ENCODE measurements at regions not wholly inside any gene's neighbourhood (a gene's known extent, or its start where the extent isn't known, plus 50 kb on each side); places are given as distances from the start of the nearest gene placed in this dataset.
"Not testable (repeated sequence)": the region's sequence is repeated elsewhere in the genome, so short reads cannot be mapped to it uniquely, and the experiment has no call there.

DNA sequence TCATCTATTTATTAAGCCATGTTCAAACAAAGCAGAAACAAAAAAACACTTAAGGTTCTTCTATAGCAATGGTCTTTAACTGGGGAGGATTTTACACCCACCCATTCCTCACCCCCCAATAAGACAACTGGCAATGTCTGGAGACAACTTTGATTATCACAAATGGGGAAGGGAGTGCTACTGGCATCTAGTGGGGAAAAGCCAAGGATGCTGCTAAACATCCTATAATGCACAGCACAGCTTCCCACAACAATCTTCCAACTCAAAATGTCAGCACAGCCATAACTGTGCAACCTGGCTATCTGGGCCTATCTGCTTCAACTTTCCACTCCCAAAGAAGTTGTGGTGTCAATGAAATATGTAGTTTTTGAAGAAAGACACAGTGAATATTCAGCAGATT, 1044.4 kb downstream of the CDH8 start:
- Histone ChIP-seq H3K4me3 (ENCODE audit: insufficient read depth, low read depth, low read length) (no peak overlapping the region), H3K27me3 (ENCODE audit: control insufficient read depth, insufficient read depth, low read length, poor library complexity, severe bottlenecking) (no peaks in the 10 kb centered on the region), H3K36me3 (ENCODE audit: control insufficient read depth, insufficient read depth, low read length) (no peaks in the 10 kb centered on the region), H3K27ac (ENCODE audit: insufficient read depth, low read depth, low read length, poor library complexity, severe bottlenecking) (no peak overlapping the region), H3K4me1 (ENCODE audit: control insufficient read depth, insufficient read depth, low read length) (no peaks in the 10 kb centered on the region), H3K9me3 (ENCODE audit: control insufficient read depth, low read length) (no peaks in the 10 kb centered on the region)

DNA sequence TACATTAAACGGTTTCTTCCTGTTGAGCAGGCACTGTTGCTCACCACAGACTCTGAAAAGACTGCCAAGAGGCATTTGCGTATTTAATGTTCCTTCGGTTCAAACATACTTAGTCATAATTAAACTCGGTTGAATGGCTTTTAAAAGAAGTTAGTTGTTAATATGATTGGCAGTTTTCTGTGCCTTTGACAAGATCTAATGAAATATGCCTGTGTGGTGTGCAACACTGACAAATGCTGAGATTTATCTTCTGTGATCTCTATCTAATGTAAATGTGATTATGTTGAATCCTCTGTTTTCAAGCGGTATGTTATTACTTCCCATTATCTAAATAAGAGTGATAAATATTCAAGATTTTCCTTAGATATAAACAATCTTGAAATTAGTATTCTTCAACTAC, 1046.6 kb downstream of the CDH8 start:
- H3K9me3 ChIP-seq (ENCODE audit: control insufficient read depth, low read length), result no peaks in the 10 kb centered on the region
- H3K27ac ChIP-seq (ENCODE audit: insufficient read depth, low read depth, low read length, poor library complexity, severe bottlenecking), result no peak overlapping the region
- WGBS, 2 experiments, result 62 to 70% methylated on average over 4 of the region's 5 CpGs
- H3K27me3 ChIP-seq (ENCODE audit: control insufficient read depth, insufficient read depth, low read length, poor library complexity, severe bottlenecking), result no peaks in the 10 kb centered on the region
- no peak overlapping the region for H3K4me3 ChIP-seq (ENCODE audit: insufficient read depth, low read depth, low read length)
- H3K36me3 ChIP-seq (ENCODE audit: control insufficient read depth, insufficient read depth, low read length), result no peaks in the 10 kb centered on the region
- H3K4me1 ChIP-seq (ENCODE audit: control insufficient read depth, insufficient read depth, low read length), result no peaks in the 10 kb centered on the region

DNA sequence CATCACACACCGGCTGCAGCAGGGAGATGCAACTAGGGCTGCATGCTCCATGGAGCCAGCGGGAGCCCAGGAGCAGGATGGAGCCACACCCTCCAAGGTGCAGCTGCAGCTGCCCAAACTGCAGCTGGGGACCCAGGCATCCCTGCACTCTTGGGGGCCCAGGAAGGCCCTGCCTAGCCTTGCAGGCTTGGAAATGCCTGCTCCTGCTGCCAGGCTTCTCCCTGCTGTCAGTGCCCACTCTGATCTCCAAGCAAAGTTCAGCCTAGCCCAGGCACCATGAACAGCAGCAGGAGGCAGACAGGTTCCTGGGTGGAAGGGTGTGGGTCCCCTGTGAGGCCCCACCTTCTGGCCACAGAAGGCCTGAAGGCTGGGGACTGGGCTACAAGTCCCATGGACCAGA, 1057.1 kb downstream of the CDH8 start:
- H3K9me3 ChIP-seq (ENCODE audit: control insufficient read depth, low read length), result no peaks in the 10 kb centered on the region
- no peaks in the 10 kb centered on the region for H3K4me1 ChIP-seq (ENCODE audit: control insufficient read depth, insufficient read depth, low read length)
- H3K4me3 ChIP-seq (ENCODE audit: insufficient read depth, low read depth, low read length), result no peak overlapping the region
- H3K27ac ChIP-seq (ENCODE audit: insufficient read depth, low read depth, low read length, poor library complexity, severe bottlenecking), result no peak overlapping the region
- no peaks in the 10 kb centered on the region for H3K27me3 ChIP-seq (ENCODE audit: control insufficient read depth, insufficient read depth, low read length, poor library complexity, severe bottlenecking)
- 94% methylated on average over 2 of the region's 2 CpGs for WGBS, 2 experiments
- H3K36me3 ChIP-seq (ENCODE audit: control insufficient read depth, insufficient read depth, low read length), result no peaks in the 10 kb centered on the region

DNA sequence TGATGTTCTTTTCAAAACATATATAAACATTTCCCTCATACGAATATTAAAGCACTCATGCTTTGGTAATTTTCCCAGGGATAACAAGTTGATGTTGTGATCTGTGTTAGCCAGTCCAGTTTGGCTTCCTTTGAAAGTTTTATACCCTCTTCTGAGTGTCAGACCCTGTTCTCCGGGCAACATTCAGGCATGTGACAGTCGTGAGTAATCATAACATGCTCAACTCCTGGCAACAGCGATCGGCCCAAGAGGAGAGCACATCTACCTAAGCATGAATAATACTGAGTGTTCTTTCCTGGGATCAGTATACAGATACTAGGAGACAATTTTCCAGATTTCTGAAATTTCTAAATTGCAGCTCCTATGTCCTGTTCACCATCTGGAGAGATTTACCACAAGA, 1086.4 kb downstream of the CDH8 start:
- H3K27ac ChIP-seq (ENCODE audit: insufficient read depth, low read depth, low read length, poor library complexity, severe bottlenecking), result no peak overlapping the region
- H3K4me1 ChIP-seq (ENCODE audit: control insufficient read depth, insufficient read depth, low read length), result no peaks in the 10 kb centered on the region
- no peaks in the 10 kb centered on the region for H3K9me3 ChIP-seq (ENCODE audit: control insufficient read depth, low read length)
- no peaks in the 10 kb centered on the region for H3K27me3 ChIP-seq (ENCODE audit: control insufficient read depth, insufficient read depth, low read length, poor library complexity, severe bottlenecking)
- no peaks in the 10 kb centered on the region for H3K36me3 ChIP-seq (ENCODE audit: control insufficient read depth, insufficient read depth, low read length)
- H3K4me3 ChIP-seq (ENCODE audit: insufficient read depth, low read depth, low read length), result no peak overlapping the region
- 71 to 91% methylated on average over 4 to 5 of the region's 5 CpGs for WGBS, 2 experiments

DNA sequence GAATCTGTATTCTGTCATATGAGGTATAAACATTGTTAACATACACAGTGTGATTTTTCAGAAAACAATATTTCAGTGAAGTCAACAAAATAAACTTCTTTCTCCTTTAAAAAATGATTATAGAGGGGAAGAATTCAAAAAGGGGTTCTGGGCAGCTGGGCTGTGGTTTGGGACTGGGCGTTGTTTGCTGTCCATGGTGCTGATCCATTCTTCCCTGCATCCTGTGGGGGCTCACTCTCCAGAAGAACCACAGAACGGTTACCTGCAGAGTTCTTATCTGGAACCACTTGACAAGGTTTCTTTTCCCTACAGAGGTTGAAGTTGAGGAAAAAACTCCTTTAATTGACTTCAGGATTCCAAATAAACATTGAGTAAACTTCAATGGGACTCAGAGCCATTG, 1091.0 kb downstream of the CDH8 start:
- WGBS, 2 experiments, result 15 to 25% methylated on average over 1 to 2 of the region's 2 CpGs
- Histone ChIP-seq H3K27me3 (ENCODE audit: control insufficient read depth, insufficient read depth, low read length, poor library complexity, severe bottlenecking) (no peaks in the 10 kb centered on the region), H3K36me3 (ENCODE audit: control insufficient read depth, insufficient read depth, low read length) (no peaks in the 10 kb centered on the region), H3K4me3 (ENCODE audit: insufficient read depth, low read depth, low read length) (no peak overlapping the region), H3K4me1 (ENCODE audit: control insufficient read depth, insufficient read depth, low read length) (no peaks in the 10 kb centered on the region), H3K27ac (ENCODE audit: insufficient read depth, low read depth, low read length, poor library complexity, severe bottlenecking) (no peak overlapping the region), H3K9me3 (ENCODE audit: control insufficient read depth, low read length) (no peaks in the 10 kb centered on the region)

DNA sequence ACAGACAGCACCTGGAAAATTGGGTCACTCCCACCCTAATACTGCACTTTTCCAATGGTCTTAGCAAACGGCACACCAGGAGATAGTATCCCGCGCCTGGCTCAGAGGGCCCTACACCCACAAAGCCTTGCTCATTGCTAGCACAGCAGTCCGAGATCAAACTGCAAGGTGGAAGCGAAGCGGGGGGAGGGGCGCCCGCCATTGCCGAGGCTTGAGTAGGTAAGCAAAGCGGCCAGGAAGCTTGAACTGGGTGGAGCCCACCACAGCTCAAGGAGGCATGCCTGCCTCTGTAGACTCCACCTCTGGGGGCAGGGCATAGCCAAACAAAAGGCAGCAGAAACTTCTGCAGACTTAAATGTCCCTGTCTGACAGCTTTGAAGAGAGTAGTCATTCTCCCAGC, 1100.0 kb downstream of the CDH8 start:
- H3K27ac ChIP-seq (ENCODE audit: insufficient read depth, low read depth, low read length, poor library complexity, severe bottlenecking); H3K36me3 ChIP-seq (ENCODE audit: control insufficient read depth, insufficient read depth, low read length); H3K4me1 ChIP-seq (ENCODE audit: control insufficient read depth, insufficient read depth, low read length); H3K27me3 ChIP-seq (ENCODE audit: control insufficient read depth, insufficient read depth, low read length, poor library complexity, severe bottlenecking); H3K4me3 ChIP-seq (ENCODE audit: insufficient read depth, low read depth, low read length); H3K9me3 ChIP-seq (ENCODE audit: control insufficient read depth, low read length): not testable (repeated sequence)
- 92 to 93% methylated on average over 10 of the region's 10 CpGs for WGBS, 2 experiments

DNA sequence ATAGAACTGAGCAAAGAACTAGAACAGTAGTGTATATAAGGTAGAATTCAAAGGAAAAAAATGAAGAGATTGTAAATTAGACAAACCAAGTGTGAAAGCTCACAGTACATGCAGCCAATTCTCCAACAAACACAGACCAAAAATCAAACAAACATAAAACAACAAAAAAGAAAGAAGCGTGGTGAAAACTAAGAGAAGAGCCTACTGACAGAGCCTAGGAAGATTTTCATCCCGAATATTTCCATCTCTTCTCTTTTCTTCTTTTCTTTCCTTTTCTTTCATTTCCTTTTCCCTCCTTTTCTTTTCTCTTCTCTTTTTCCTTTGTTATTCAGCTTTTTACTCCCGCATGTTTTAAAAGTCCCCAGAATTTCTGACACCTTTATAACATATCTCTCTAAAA, 1103.6 kb downstream of the CDH8 start:
- Histone ChIP-seq H3K4me1 (ENCODE audit: control insufficient read depth, insufficient read depth, low read length) (no peaks in the 10 kb centered on the region), H3K27ac (ENCODE audit: insufficient read depth, low read depth, low read length, poor library complexity, severe bottlenecking) (no peak overlapping the region), H3K9me3 (ENCODE audit: control insufficient read depth, low read length) (no peaks in the 10 kb centered on the region), H3K4me3 (ENCODE audit: insufficient read depth, low read depth, low read length) (no peak overlapping the region), H3K36me3 (ENCODE audit: control insufficient read depth, insufficient read depth, low read length) (no peaks in the 10 kb centered on the region), H3K27me3 (ENCODE audit: control insufficient read depth, insufficient read depth, low read length, poor library complexity, severe bottlenecking) (no peaks in the 10 kb centered on the region)
- WGBS, 2 experiments, result 90 to 93% methylated on average over 2 to 3 of the region's 3 CpGs

DNA sequence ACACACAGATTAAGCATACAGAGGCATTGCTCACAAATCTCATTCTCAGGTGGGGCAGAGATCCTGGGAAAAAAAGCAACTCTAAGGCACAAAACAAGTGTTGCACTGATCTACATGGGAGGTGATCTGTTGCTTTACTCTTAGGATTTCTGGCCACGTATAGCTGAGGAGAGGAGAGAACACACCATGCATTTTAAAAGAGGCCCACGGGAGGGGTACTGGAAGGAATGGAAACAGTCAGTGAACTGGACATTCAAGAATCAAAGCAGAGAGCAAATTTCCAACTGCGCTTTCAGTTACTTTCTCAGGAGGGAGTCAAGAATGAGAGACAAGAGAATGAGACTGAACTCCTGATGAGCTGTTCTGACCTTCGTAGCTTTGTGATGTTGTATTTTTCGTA, 1105.9 kb downstream of the CDH8 start:
- Histone ChIP-seq H3K4me1 (ENCODE audit: control insufficient read depth, insufficient read depth, low read length) (no peaks in the 10 kb centered on the region), H3K4me3 (ENCODE audit: insufficient read depth, low read depth, low read length) (no peak overlapping the region), H3K27me3 (ENCODE audit: control insufficient read depth, insufficient read depth, low read length, poor library complexity, severe bottlenecking) (no peaks in the 10 kb centered on the region), H3K9me3 (ENCODE audit: control insufficient read depth, low read length) (no peaks in the 10 kb centered on the region), H3K27ac (ENCODE audit: insufficient read depth, low read depth, low read length, poor library complexity, severe bottlenecking) (no peak overlapping the region), H3K36me3 (ENCODE audit: control insufficient read depth, insufficient read depth, low read length) (no peaks in the 10 kb centered on the region)
- 91 to 93% methylated on average over 5 of the region's 5 CpGs for WGBS, 2 experiments

DNA sequence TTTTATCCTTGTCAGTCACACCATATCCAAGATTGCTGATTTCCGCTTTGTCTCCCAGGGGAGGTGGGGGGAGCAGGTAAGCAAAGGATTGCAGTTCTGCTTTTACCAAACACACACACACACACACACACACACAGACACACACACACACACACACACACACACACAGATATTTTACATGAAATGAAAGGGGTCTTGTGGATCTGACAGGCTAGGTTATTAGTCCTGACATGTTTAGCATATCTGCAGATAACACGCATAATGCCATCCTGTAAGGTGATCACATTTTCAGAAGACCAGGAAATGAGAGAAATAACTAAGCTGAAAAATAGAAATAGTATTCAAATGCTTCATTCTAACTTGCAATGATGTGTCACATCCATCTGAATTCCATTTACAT, 1113.3 kb downstream of the CDH8 start:
- no peaks in the 10 kb centered on the region for H3K36me3 ChIP-seq (ENCODE audit: control insufficient read depth, insufficient read depth, low read length)
- no peaks in the 10 kb centered on the region for H3K4me1 ChIP-seq (ENCODE audit: control insufficient read depth, insufficient read depth, low read length)
- no peaks in the 10 kb centered on the region for H3K9me3 ChIP-seq (ENCODE audit: control insufficient read depth, low read length)
- no peak overlapping the region for H3K4me3 ChIP-seq (ENCODE audit: insufficient read depth, low read depth, low read length)
- no peak overlapping the region for H3K27ac ChIP-seq (ENCODE audit: insufficient read depth, low read depth, low read length, poor library complexity, severe bottlenecking)
- WGBS, 2 experiments, result 94 to 100% methylated on average over 1 of the region's 2 CpGs
- H3K27me3 ChIP-seq (ENCODE audit: control insufficient read depth, insufficient read depth, low read length, poor library complexity, severe bottlenecking), result no peaks in the 10 kb centered on the region

DNA sequence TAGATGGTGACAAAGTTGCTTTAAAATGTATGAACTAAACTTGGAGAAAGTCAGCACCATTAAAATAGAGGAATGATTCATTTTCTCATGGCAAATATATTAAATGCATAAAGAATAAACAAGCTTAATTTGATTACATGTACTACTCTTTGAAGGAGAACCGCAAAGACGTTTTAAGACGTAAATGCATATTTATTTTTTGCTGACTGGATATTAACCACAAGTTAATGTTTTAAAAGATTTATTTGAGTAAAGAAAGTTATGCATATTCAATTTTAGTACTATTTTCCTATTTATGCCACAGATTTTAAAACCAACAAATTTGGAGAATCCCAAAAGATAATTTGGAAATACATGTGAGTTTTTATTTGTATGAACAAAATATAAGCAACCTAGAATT, 1121.9 kb downstream of the CDH8 start:
- Histone ChIP-seq H3K9me3 (ENCODE audit: control insufficient read depth, low read length) (no peaks in the 10 kb centered on the region), H3K36me3 (ENCODE audit: control insufficient read depth, insufficient read depth, low read length) (no peaks in the 10 kb centered on the region), H3K27ac (ENCODE audit: insufficient read depth, low read depth, low read length, poor library complexity, severe bottlenecking) (no peak overlapping the region), H3K4me3 (ENCODE audit: insufficient read depth, low read depth, low read length) (no peak overlapping the region), H3K27me3 (ENCODE audit: control insufficient read depth, insufficient read depth, low read length, poor library complexity, severe bottlenecking) (no peaks in the 10 kb centered on the region), H3K4me1 (ENCODE audit: control insufficient read depth, insufficient read depth, low read length) (no peaks in the 10 kb centered on the region)
- WGBS, 2 experiments, result 97 to 100% methylated on average over 2 to 3 of the region's 3 CpGs

DNA sequence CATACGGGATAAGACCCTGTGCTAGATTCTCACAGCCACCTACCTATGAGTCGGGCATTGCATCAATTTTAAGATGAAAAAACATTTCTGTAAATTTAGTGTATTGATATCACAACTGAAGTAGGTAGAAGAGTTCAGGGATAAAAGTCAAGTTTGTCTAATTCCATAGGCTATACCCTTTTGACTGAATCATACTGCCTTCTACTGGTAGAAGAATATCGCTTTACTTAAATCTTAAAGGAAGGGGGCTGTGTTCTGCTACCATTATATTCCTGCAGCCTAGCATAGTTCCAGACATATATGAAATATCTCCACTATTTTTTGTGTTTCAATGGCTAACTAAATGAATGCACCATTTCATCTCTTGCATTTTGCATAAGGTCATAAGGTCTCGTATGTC, 1128.6 kb downstream of the CDH8 start:
- H3K4me3 ChIP-seq (ENCODE audit: insufficient read depth, low read depth, low read length), result no peak overlapping the region
- no peaks in the 10 kb centered on the region for H3K27me3 ChIP-seq (ENCODE audit: control insufficient read depth, insufficient read depth, low read length, poor library complexity, severe bottlenecking)
- H3K4me1 ChIP-seq (ENCODE audit: control insufficient read depth, insufficient read depth, low read length), result peaks cover 5% of the 10 kb centered on the region
- no peaks in the 10 kb centered on the region for H3K9me3 ChIP-seq (ENCODE audit: control insufficient read depth, low read length)
- no peak overlapping the region for H3K27ac ChIP-seq (ENCODE audit: insufficient read depth, low read depth, low read length, poor library complexity, severe bottlenecking)
- WGBS, 2 experiments, result 80 to 92% methylated on average over 1 to 3 of the region's 4 CpGs
- no peaks in the 10 kb centered on the region for H3K36me3 ChIP-seq (ENCODE audit: control insufficient read depth, insufficient read depth, low read length)
